ENCODE measurements at regions not wholly inside any gene's neighbourhood (a gene's known extent, or its start where the extent isn't known, plus 50 kb on each side); places are given as distances from the start of the nearest gene placed in this dataset.

GRCh38 chr12:75634244-75635222 is 123.1 kb upstream of the KRR1 start:
- TF ChIP-seq SPI1 (IDR thresholded peaks at IDR 0.05; ENCODE audit: borderline replicate concordance, low read depth) (no peak), GABPA (IDR thresholded peaks at IDR 0.05; ENCODE audit: low read depth) (no peak), CTCF (IDR thresholded peaks at IDR 0.05; ENCODE audit: insufficient read depth, low read length) (no peak), REST (IDR thresholded peaks at IDR 0.05; ENCODE audit: insufficient replicate concordance, low read depth) (no peak), POLR2AphosphoS5 (IDR thresholded peaks at IDR 0.05; ENCODE audit: low read depth) (no peak)
- Histone ChIP-seq H3K27ac (replicated peaks) (no peak overlapping the region), H3K27me3 (ENCODE audit: insufficient read depth, poor library complexity, severe bottlenecking) (no peaks in the 10 kb centered on the region), H3K4me3 (replicated peaks; ENCODE audit: insufficient read depth, low read length) (no peak overlapping the region)
- no peak for DNase-seq (ENCODE audit: low read depth in 1 of 2, low spot score in 1 of 2)

GRCh38 chr12:75633789-75634188 is 122.4 kb upstream of the KRR1 start:
- Histone ChIP-seq H3K27ac (replicated peaks) (no peak overlapping the region), H3K4me3 (replicated peaks; ENCODE audit: insufficient read depth, low read length) (no peak overlapping the region), H3K27me3 (ENCODE audit: insufficient read depth, poor library complexity, severe bottlenecking) (no peaks in the 10 kb centered on the region)
- TF ChIP-seq GABPA (IDR thresholded peaks at IDR 0.05; ENCODE audit: low read depth) (no peak), CTCF (IDR thresholded peaks at IDR 0.05; ENCODE audit: insufficient read depth, low read length) (no peak), POLR2AphosphoS5 (IDR thresholded peaks at IDR 0.05; ENCODE audit: low read depth) (no peak), REST (IDR thresholded peaks at IDR 0.05; ENCODE audit: insufficient replicate concordance, low read depth) (no peak), SPI1 (IDR thresholded peaks at IDR 0.05; ENCODE audit: borderline replicate concordance, low read depth) (no peak)
- DNase-seq (ENCODE audit: low read depth in 1 of 2, low spot score in 1 of 2): no peak

DNA sequence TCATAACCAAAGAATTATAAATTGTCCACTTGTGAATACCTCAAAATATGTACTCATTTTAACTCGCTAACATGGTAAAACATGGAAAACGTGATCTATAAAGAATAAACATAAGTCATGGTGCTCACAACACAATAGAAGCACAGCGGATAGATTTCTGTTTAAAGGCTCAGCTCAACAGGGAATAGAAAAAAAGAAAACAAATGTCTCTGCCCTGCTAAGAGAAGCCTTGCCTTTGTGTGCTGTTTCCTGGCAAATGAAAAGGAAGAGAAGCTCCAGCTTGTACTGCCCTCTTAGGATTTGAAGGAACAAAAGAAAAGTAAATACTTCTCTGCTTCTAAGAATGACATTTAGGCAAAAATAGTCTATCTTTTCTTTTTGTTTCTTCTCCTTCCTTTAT is 121.0 kb upstream of the KRR1 start:
- Histone ChIP-seq H3K27ac (replicated peaks) (no peak overlapping the region), H3K27me3 (ENCODE audit: insufficient read depth, poor library complexity, severe bottlenecking) (no peaks in the 10 kb centered on the region), H3K4me3 (replicated peaks; ENCODE audit: insufficient read depth, low read length) (no peak overlapping the region)
- DNase-seq (ENCODE audit: low read depth in 1 of 2, low spot score in 1 of 2): no peak
- no peak for TF ChIP-seq SPI1 (IDR thresholded peaks at IDR 0.05; ENCODE audit: borderline replicate concordance, low read depth)

DNA sequence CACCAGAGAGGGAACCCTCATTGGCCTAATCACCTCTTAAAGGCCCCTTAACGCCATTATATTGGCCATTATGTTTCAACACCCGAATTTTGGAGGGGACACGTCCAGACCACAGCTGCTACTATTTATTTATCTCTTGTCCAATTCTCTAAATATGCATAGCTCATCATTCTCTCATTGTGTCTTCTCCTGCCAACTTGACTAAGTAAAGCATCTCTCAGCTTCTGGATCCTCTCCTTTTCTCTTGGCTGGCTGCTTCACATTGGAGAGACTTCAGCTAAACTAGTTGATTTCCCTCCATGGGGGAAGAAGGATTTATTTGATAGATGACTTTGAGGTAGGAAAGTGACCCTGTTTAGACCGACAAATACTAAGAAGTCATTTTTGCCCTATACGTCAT is 120.4 kb upstream of the KRR1 start:
- no peaks in the 10 kb centered on the region for H3K27me3 ChIP-seq (ENCODE audit: insufficient read depth, poor library complexity, severe bottlenecking)
- no peak for TF ChIP-seq POLR2AphosphoS5 (IDR thresholded peaks at IDR 0.05; ENCODE audit: low read depth)
- TF ChIP-seq REST (IDR thresholded peaks at IDR 0.05; ENCODE audit: insufficient replicate concordance, low read depth): no peak
- no peak for TF ChIP-seq CTCF (IDR thresholded peaks at IDR 0.05; ENCODE audit: insufficient read depth, low read length)
- no peak for TF ChIP-seq GABPA (IDR thresholded peaks at IDR 0.05; ENCODE audit: low read depth)
- TF ChIP-seq SPI1 (IDR thresholded peaks at IDR 0.05; ENCODE audit: borderline replicate concordance, low read depth): no peak
- no peak for DNase-seq (ENCODE audit: low read depth in 1 of 2, low spot score in 1 of 2)
- H3K4me3 ChIP-seq (replicated peaks; ENCODE audit: insufficient read depth, low read length): no peak overlapping the region
- no peak overlapping the region for H3K27ac ChIP-seq (replicated peaks)
